Liver (tissue), 7 donors: ENCODE measurements at regions not wholly inside any gene's neighbourhood (a gene's known extent, or its start where the extent isn't known, plus 50 kb on each side); places are given as distances from the start of the nearest gene placed in this dataset.

ENCODE experiments used
- DNase-seq: peaks from one replicate; pipeline ENCODE4 v3.0.0-alpha.2; 2017; ENCODE audit warnings: low spot score
- H3K27ac ChIP-seq, 2 donors: one replicate each; pipeline ENCODE4 v1.7.0; 2013; ENCODE audit warnings: inconsistent platforms in 2 of 2, low read length in 2 of 2, control low read depth in 1 of 2, low read depth in 1 of 2, mild to moderate bottlenecking in 1 of 2
- H3K27me3 ChIP-seq, 4 donors: one replicate each; pipeline versions ENCODE4 v1.6.1 to v1.7.0; 2013; ENCODE audit warnings: low read length in 3 of 4, inconsistent platforms in 1 of 4, mild to moderate bottlenecking in 1 of 4, moderate library complexity in 1 of 4; ENCODE audit not compliant: control insufficient read depth in 4 of 4, insufficient read depth in 4 of 4
- H3K36me3 ChIP-seq, 4 donors: one replicate each; pipeline versions ENCODE4 v1.6.1 to v1.7.0; 2013; ENCODE audit warnings: low read length in 3 of 4, mild to moderate bottlenecking in 3 of 4, low read depth in 1 of 4, moderate library complexity in 1 of 4; ENCODE audit not compliant: control insufficient read depth in 4 of 4, insufficient read depth in 3 of 4
- H3K4me1 ChIP-seq, 4 donors: one replicate each; pipeline versions ENCODE4 v1.6.1 to v1.7.0; 2013; ENCODE audit warnings: low read length in 3 of 4, mild to moderate bottlenecking in 3 of 4, moderate library complexity in 1 of 4; ENCODE audit not compliant: control insufficient read depth in 4 of 4, insufficient read depth in 4 of 4
- H3K4me3 ChIP-seq, 3 donors: one replicate each; pipeline versions ENCODE4 v1.6.1 to v1.7.0; 2013; ENCODE audit warnings: low read length in 3 of 3, control low read depth in 1 of 3, low read depth in 1 of 3, mild to moderate bottlenecking in 1 of 3
- H3K9ac ChIP-seq, 2 donors: one replicate each; pipeline ENCODE4 v1.7.0; 2013; ENCODE audit warnings: low read length in 2 of 2, mild to moderate bottlenecking in 2 of 2, moderate library complexity in 2 of 2, control low read depth in 1 of 2, low read depth in 1 of 2
- H3K9me3 ChIP-seq, 4 donors: one replicate each; pipeline versions ENCODE4 v1.6.1 to v1.7.0; 2013; ENCODE audit warnings: low read length in 3 of 4; ENCODE audit not compliant: control insufficient read depth in 4 of 4
- ATF3 ChIP-seq: IDR thresholded peaks from 2 replicates; pipeline ENCODE4 v1.6.1; 2016; ENCODE audit warnings: antibody characterized with exemption
- EGR1 ChIP-seq, 2 donors: IDR thresholded peaks; 2 replicates each; pipeline ENCODE4 v1.6.1; 2016 to 2018; ENCODE audit warnings: antibody characterized with exemption in 2 of 2, low read depth in 2 of 2
- FOXA2 ChIP-seq: IDR thresholded peaks from 2 replicates; pipeline ENCODE4 v1.6.1; 2016; ENCODE audit warnings: antibody characterized with exemption
- GABPA ChIP-seq, 2 donors: IDR thresholded peaks in 1 of 2; conservative IDR thresholded peaks in 1 of 2; 2 replicates each; pipeline ENCODE4 v1.6.1; 2016; ENCODE audit warnings: antibody characterized with exemption in 2 of 2, mild to moderate bottlenecking in 1 of 2, moderate library complexity in 1 of 2
- JUND ChIP-seq, 2 donors: IDR thresholded peaks; 2 replicates each; pipeline ENCODE4 v1.6.1; 2016; ENCODE audit warnings: antibody characterized with exemption in 2 of 2
- RAD21 ChIP-seq, 2 donors: IDR thresholded peaks; 2 replicates each; pipeline ENCODE4 v1.6.1; 2016; ENCODE audit warnings: antibody characterized with exemption in 2 of 2, mild to moderate bottlenecking in 2 of 2
- REST ChIP-seq: IDR thresholded peaks from 2 replicates; pipeline ENCODE4 v1.6.1; 2016; ENCODE audit warnings: antibody characterized with exemption, mild to moderate bottlenecking
- RXRA ChIP-seq, 2 donors: IDR thresholded peaks; 2 replicates each; pipeline ENCODE4 v1.6.1; 2017 to 2018; ENCODE audit warnings: antibody characterized with exemption in 2 of 2, mild to moderate bottlenecking in 1 of 2
- SP1 ChIP-seq: IDR thresholded peaks from 2 replicates; pipeline ENCODE4 v1.6.1; 2018; ENCODE audit warnings: antibody characterized with exemption, mild to moderate bottlenecking
- YY1 ChIP-seq: IDR thresholded peaks from 2 replicates; pipeline ENCODE4 v1.6.1; 2016; ENCODE audit warnings: antibody characterized with exemption, mild to moderate bottlenecking
- ZBTB33 ChIP-seq: IDR thresholded peaks from 2 replicates; pipeline ENCODE4 v1.6.1; 2016; ENCODE audit warnings: antibody characterized with exemption
- WGBS: extraction: QIAGEN DNeasy Blood & Tissue Kit; methylation state at CpG from one replicate; pipeline ENCODE4 v1.1.7; 2013; 5-methylcytosine and 5-hydroxymethylcytosine counted together
- donor health status: healthy.
- donor health status: healthy.
- donor health status: healthy.
- donor health status: healthy.

GRCh38 chr12:46516933-46517578 lies 144.5 kb upstream of the SLC38A2 start:
- Histone ChIP-seq H3K9ac (no peak overlapping the region), H3K27me3 (no peaks in the 10 kb centered on the region), H3K36me3 (no peaks in the 10 kb centered on the region), H3K4me3 (no peak overlapping the region), H3K9me3 (no peaks in the 10 kb centered on the region), H3K4me1 (peaks cover 0 to 4% (median 0%) of the 10 kb centered on the region in 4 donors), H3K27ac (no peak overlapping the region)
- TF ChIP-seq JUND (IDR thresholded peaks at IDR 0.05) (no peak), RXRA (IDR thresholded peaks at IDR 0.05) (no peak), ZBTB33 (no peak), FOXA2 (no peak), SP1 (no peak), ATF3 (no peak)
- 95% methylated on average over 6 of the region's 6 CpGs for WGBS
- DNase-seq, result no peak

DNA sequence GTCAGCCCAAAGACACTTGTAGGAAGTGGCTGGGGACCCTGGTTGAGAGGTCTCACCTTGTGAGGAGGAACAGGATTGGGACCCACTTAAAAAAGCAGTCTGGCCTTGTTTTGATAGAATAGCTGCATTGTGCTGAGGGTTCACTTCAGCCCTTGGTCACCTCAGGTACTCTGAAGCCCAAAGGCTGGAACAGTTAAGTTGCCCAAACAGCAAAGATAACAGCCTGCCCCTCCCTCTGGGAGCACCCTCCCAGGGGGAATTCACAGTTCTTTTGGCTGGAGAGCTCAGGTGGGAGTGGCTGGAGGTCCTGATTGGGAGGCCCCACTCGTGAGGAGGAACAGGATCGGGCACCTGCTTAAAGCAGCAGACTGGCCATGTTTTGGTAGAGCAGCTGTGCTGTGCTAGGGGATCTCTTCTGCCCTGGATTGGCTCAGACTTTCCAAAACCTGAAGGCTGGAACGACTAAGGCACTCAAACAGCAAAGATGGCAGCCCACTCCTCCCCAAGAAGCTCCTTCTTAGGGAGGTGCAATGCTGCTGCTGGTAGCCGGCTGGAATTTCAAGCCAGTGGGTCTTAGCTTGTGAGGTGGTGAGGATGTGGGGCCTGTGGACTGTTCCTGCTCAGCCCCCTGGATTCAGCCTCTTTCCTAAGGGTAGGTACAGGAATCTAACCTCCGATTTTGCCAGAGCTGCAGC lies 143.8 kb upstream of the SLC38A2 start:
- H3K27me3 ChIP-seq, result no peaks in the 10 kb centered on the region
- no peak for TF ChIP-seq EGR1 (IDR thresholded peaks at IDR 0.05; ENCODE audit: low read depth in 2 of 2)
- TF ChIP-seq GABPA (IDR thresholded peaks at IDR 0.05 in 1 of 2, conservative IDR thresholded peaks at IDR 0.05 in 1 of 2), result no peak
- TF ChIP-seq REST, result no peak
- no peak for TF ChIP-seq RAD21 (IDR thresholded peaks at IDR 0.05)
- TF ChIP-seq YY1, result no peak
- TF ChIP-seq ZBTB33, result no peak
- H3K36me3 ChIP-seq, result no peaks in the 10 kb centered on the region
- H3K4me1 ChIP-seq, result peaks cover 0 to 4% (median 0%) of the 10 kb centered on the region in 4 donors
- H3K27ac ChIP-seq, result no peak overlapping the region
- no peak for DNase-seq
- H3K4me3 ChIP-seq, result no peak overlapping the region
- no peak overlapping the region for H3K9ac ChIP-seq
- no peaks in the 10 kb centered on the region for H3K9me3 ChIP-seq
- WGBS, result 93% methylated on average over 5 of the region's 5 CpGs
